A549 (cell line): ENCODE measurements at regions not wholly inside any gene's neighbourhood (a gene's known extent, or its start where the extent isn't known, plus 50 kb on each side); places are given as distances from the start of the nearest gene placed in this dataset.

Experiments
- ATAC-seq, 2 experiments: fragments of 200-7000 bp in 1 of 2; fragments of >200 bp in 1 of 2; cut with Nextera tagmentation in 1 of 2; cut with Tn5 transposase in 1 of 2; 3 replicates each; pipeline versions ENCODE4 v1.8.0 to v1.9.1; 2018 to 2020; ENCODE audit warnings: mild to moderate bottlenecking in 1 of 2, moderate library complexity in 1 of 2
- CTCF ChIA-PET: fragments of 300-600 bp; sonication (Branson Sonifier 250); formaldehyde crosslinking; extraction: SDS; loops from one replicate; lab custom pipeline; 2021; ENCODE audit warnings: antibody characterized with exemption, inconsistent platforms; lab: Yijun Ruan, JAX
- POLR2A ChIA-PET: fragments of 350-600 bp; formaldehyde crosslinking; extraction: SDS; loops from one replicate; lab custom pipeline; 2021; ENCODE audit warnings: antibody characterized with exemption, inconsistent platforms; lab: Yijun Ruan, JAX
- DNase-seq, 2 experiments: peaks; one replicate each; pipeline versions ENCODE4 v3.0.0 to v3.0.0-alpha.2; 2011 to 2016; ENCODE audit warnings: low read depth in 1 of 2, low spot score in 1 of 2
- FAIRE-seq: peaks from 2 replicates; lab custom pipeline; 2011; peaks lifted over from hg19 to GRCh38; lab: Jason Lieb, UNC
- H3K27ac ChIP-seq, 2 experiments: fragments of >200 bp; sonication (Bioruptor Twin); formaldehyde crosslinking; 3 replicates each; pipeline ENCODE4 v1.5.1; 2016 to 2017
- H3K4me1 ChIP-seq: fragments of >200 bp; sonication (Bioruptor Twin); formaldehyde crosslinking; 3 replicates; pipeline ENCODE4 v1.6.1; 2016
- H3K4me2 ChIP-seq: fragments of >200 bp; sonication (Bioruptor Twin); formaldehyde crosslinking; 3 replicates; pipeline ENCODE4 v1.6.1; 2016
- H3K4me3 ChIP-seq: fragments of >200 bp; sonication (Bioruptor Twin); formaldehyde crosslinking; 3 replicates; pipeline ENCODE4 v1.5.1; 2016
- H3K9me3 ChIP-seq: fragments of >200 bp; sonication (Bioruptor Twin); formaldehyde crosslinking; 3 replicates; pipeline ENCODE4 v1.6.1; 2016
- ATOH8 ChIP-seq: fragments of 250-450 bp; sonication (Bioruptor Pico); IDR thresholded peaks from 2 replicates; pipeline ENCODE4 v1.5.0; 2020; ENCODE audit warnings: low read depth, mild to moderate bottlenecking, moderate library complexity
- BCL3 ChIP-seq: fragments of >200 bp; sonication (Bioruptor Twin); formaldehyde crosslinking; IDR thresholded peaks from 3 replicates; pipeline ENCODE4 v1.6.1; 2016
- CEBPB ChIP-seq, 2 experiments: fragments of >200 bp in 1 of 2; sonication (Bioruptor Twin) in 1 of 2; formaldehyde crosslinking in 1 of 2; IDR thresholded peaks; 2 replicates each; pipeline ENCODE4 v1.6.1; 2012 to 2016
- CHD2 ChIP-seq: fragments of 150-350 bp; IDR thresholded peaks from 2 replicates; pipeline ENCODE4 v1.6.1; 2014; ENCODE audit warnings: low read length; ENCODE audit not compliant: partially characterized antibody
- CHD4 ChIP-seq: fragments of 200-600 bp; sonication (generic); IDR thresholded peaks from 2 replicates; pipeline ENCODE4 v1.6.1; 2016; ENCODE audit warnings: antibody characterized with exemption, mild to moderate bottlenecking, borderline replicate concordance
- E2F6 ChIP-seq: IDR thresholded peaks from 2 replicates; pipeline ENCODE4 v1.6.1; 2012; ENCODE audit warnings: low read depth, borderline replicate concordance
- FOXS1 ChIP-seq: fragments of 250-450 bp; sonication (Bioruptor Pico); IDR thresholded peaks from 2 replicates; pipeline ENCODE4 v1.5.0; 2020; ENCODE audit warnings: mild to moderate bottlenecking, moderate library complexity
- GATA3 ChIP-seq: IDR thresholded peaks from 2 replicates; pipeline ENCODE4 v1.6.1; 2012; ENCODE audit warnings: borderline replicate concordance
- HES2 ChIP-seq: fragments of >200 bp; sonication (Bioruptor Twin); formaldehyde crosslinking; IDR thresholded peaks from 2 replicates; pipeline ENCODE4 v1.6.1; 2016
- HEYL ChIP-seq: fragments of 250-450 bp; sonication (Bioruptor Pico); IDR thresholded peaks from 2 replicates; pipeline ENCODE4 v1.8.0; 2021; ENCODE audit warnings: mild to moderate bottlenecking, moderate library complexity
- HMGXB4 ChIP-seq: fragments of 250-450 bp; sonication (Bioruptor Pico); IDR thresholded peaks from 2 replicates; pipeline ENCODE4 v1.5.0; 2021; ENCODE audit warnings: mild to moderate bottlenecking, moderate library complexity, borderline replicate concordance
- JUN ChIP-seq, 2 experiments: fragments of >200 bp; sonication (Bioruptor Twin); formaldehyde crosslinking; IDR thresholded peaks; 2 replicates in 1 of 2; 3 replicates in 1 of 2; pipeline ENCODE4 v1.6.1; 2016 to 2017
- JUNB ChIP-seq: fragments of >200 bp; sonication (Bioruptor Twin); formaldehyde crosslinking; IDR thresholded peaks from 2 replicates; pipeline ENCODE4 v1.6.1; 2016
- MAFK ChIP-seq: fragments of 450-650 bp; IDR thresholded peaks from 2 replicates; pipeline ENCODE4 v1.6.1; 2014; ENCODE audit not compliant: partially characterized antibody
- MAX ChIP-seq: IDR thresholded peaks from 2 replicates; pipeline ENCODE4 v1.6.1; 2012
- MAZ ChIP-seq: fragments of 150-350 bp; IDR thresholded peaks from 2 replicates; pipeline ENCODE4 v1.6.1; 2014; ENCODE audit warnings: antibody characterized with exemption, low read depth, low read length, borderline replicate concordance
- NPAS2 ChIP-seq: fragments of 250-450 bp; sonication (Bioruptor Pico); IDR thresholded peaks from 2 replicates; pipeline ENCODE4 v1.8.0; 2022; ENCODE audit warnings: mild to moderate bottlenecking, moderate library complexity, borderline replicate concordance
- PBX3 ChIP-seq: IDR thresholded peaks from 2 replicates; pipeline ENCODE4 v1.6.1; 2012
- POLR2AphosphoS2 ChIP-seq: conservative IDR thresholded peaks from 2 replicates; pipeline ENCODE4 v1.6.1; 2012; ENCODE audit warnings: low read length, improper control_type of control experiment, inconsistent platforms
- RARB ChIP-seq: fragments of 250-450 bp; sonication (Bioruptor Pico); IDR thresholded peaks from 2 replicates; pipeline ENCODE4 v1.8.0; 2021; ENCODE audit warnings: mild to moderate bottlenecking, moderate library complexity
- RNF2 ChIP-seq: fragments of 200-600 bp; sonication (generic); IDR thresholded peaks from 2 replicates; pipeline ENCODE4 v1.6.1; 2016; ENCODE audit warnings: low read depth, mild to moderate bottlenecking, antibody characterized with exemption, moderate library complexity, borderline replicate concordance
- USF2 ChIP-seq: fragments of 450-650 bp; IDR thresholded peaks from 2 replicates; pipeline ENCODE4 v1.6.1; 2014; ENCODE audit warnings: antibody characterized with exemption
- ZC3H11A ChIP-seq: fragments of 450-650 bp; IDR thresholded peaks from 2 replicates; pipeline ENCODE4 v1.6.1; 2014; ENCODE audit warnings: antibody characterized with exemption, mild to moderate bottlenecking
- ZSCAN20 ChIP-seq: fragments of 250-450 bp; sonication (Bioruptor Pico); IDR thresholded peaks from 2 replicates; pipeline ENCODE4 v1.8.0; 2022; ENCODE audit warnings: mild to moderate bottlenecking, moderate library complexity
- WGBS: methylation state at CpG from one replicate; pipeline ENCODE4 v1.1.6; 2017; ENCODE audit errors: missing lambda C conversion rate; 5-methylcytosine and 5-hydroxymethylcytosine counted together

- POLR2A ChIA-PET, result no interaction called here
- Histone ChIP-seq H3K4me3 (no peak overlapping the region), H3K9me3 (no peaks in the 10 kb centered on the region), H3K4me1 (no peaks in the 10 kb centered on the region), H3K27ac (no peak overlapping the region), H3K4me2 (no peak overlapping the region)
- no peak for FAIRE-seq
- ATAC-seq, result no peak
- CTCF ChIA-PET, result no interaction called here
- DNase-seq, result no peak
- no peak for TF ChIP-seq E2F6
- no peak for TF ChIP-seq RNF2
- TF ChIP-seq MAZ, result no peak
- no peak for TF ChIP-seq JUNB
- TF ChIP-seq USF2, result no peak
- TF ChIP-seq MAX, result no peak
- TF ChIP-seq HES2, result no peak
- TF ChIP-seq HEYL (CRISPR knock-in tag), result no peak
- no peak for TF ChIP-seq POLR2AphosphoS2
- TF ChIP-seq HMGXB4 (CRISPR knock-in tag), result no peak
- TF ChIP-seq MAFK, result no peak
- TF ChIP-seq NPAS2 (CRISPR knock-in tag), result no peak
- TF ChIP-seq, all 56 proteins: peak for 0
- WGBS, result 84% methylated on average over 39 of the region's 39 CpGs
Measured at GRCh38 chr6:8282380-8282779, 153.0 kb downstream of the SLC35B3 start.

- WGBS, result 34% methylated on average over 15 of the region's 15 CpGs
- Histone ChIP-seq H3K27ac (no peak overlapping the region), H3K9me3 (no peaks in the 10 kb centered on the region), H3K4me2 (no peak overlapping the region), H3K4me1 (no peaks in the 10 kb centered on the region), H3K4me3 (no peak overlapping the region)
- DNase-seq (no peak), ATAC-seq (no peak), FAIRE-seq (no peak)
- TF ChIP-seq HES2, result no peak
- no peak for TF ChIP-seq RARB (CRISPR knock-in tag)
- TF ChIP-seq CHD2, result no peak
- CTCF ChIA-PET, result no interaction called here
- POLR2A ChIA-PET, result no interaction called here
Measured at GRCh38 chr6:8279041-8279805, 156.1 kb downstream of the SLC35B3 start.

GRCh38 chr6:8278562-8278961, 156.8 kb downstream of the SLC35B3 start:
- ChIA-PET CTCF (no interaction called here), POLR2A (no interaction called here)
- Histone ChIP-seq H3K4me1 (no peaks in the 10 kb centered on the region), H3K27ac (no peak overlapping the region), H3K9me3 (no peaks in the 10 kb centered on the region), H3K4me3 (no peak overlapping the region), H3K4me2 (no peak overlapping the region)
- no peak for FAIRE-seq
- no peak for DNase-seq
- ATAC-seq, result no peak
- WGBS, result 53% methylated on average over 8 of the region's 8 CpGs
- TF ChIP-seq CHD4 (no peak), JUNB (no peak), ZC3H11A (no peak), FOXS1 (CRISPR knock-in tag) (no peak), ZSCAN20 (no peak), PBX3 (no peak), BCL3 (no peak), POLR2AphosphoS2 (no peak), GATA3 (no peak), ATOH8 (CRISPR knock-in tag) (no peak), JUN (IDR thresholded peaks at IDR 0.05) (no peak), CEBPB (IDR thresholded peaks at IDR 0.05) (no peak), MAX (no peak)
